ENCODE measurements at regions not wholly inside any gene's neighbourhood (a gene's known extent, or its start where the extent isn't known, plus 50 kb on each side); places are given as distances from the start of the nearest gene placed in this dataset.

DNA sequence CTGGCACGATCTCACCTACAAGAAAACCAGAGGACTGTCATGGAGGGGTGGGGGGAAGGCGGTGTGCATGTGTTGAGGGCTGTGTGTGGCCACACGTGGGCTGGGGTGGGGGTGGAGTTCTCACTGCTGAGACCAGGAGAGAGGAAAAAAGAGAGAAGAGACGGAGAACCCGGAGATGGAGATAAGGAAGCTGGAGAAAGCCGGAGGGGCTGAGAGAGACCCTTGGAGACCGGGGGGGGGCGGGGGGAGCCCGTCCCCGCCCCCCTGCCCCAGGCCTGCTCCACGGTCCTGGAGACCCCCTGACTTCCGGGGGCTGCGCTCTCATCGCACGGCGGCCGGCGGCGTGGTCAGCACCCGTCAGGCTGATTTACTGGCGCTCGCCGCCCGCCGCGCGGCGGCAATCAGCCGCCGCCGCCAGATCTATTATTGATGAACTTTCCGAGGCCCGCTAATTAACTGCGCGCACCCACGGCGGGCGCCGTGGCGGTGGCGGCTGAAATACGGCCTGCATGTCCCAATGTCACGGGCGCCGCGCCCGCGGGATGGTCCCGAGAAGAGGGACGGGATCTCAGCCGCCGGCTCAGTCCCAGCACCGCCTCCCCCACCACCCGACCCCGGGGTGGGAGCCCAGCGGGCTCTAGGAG, 187.4 kb downstream of the MN1 start:
- DNase-seq: no peak

DNA sequence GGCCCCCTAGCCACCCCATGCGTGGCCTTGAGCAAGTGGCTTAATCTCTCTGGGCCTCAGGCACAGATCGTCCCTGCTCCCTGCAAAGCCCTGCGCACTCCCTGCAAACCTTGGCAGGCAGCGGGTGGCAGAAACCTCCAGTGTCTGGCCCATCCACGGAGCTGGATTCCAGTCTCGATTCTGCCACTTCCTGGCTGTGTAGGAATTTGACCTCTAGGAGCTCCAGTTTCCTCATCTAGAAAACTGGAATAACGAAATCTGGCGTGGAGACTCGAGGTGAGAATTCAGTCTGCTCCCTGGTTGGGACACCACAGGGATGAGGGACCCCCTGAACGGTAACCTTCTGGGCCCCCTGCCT, 186.9 kb downstream of the MN1 start:
- no peak for DNase-seq

DNA sequence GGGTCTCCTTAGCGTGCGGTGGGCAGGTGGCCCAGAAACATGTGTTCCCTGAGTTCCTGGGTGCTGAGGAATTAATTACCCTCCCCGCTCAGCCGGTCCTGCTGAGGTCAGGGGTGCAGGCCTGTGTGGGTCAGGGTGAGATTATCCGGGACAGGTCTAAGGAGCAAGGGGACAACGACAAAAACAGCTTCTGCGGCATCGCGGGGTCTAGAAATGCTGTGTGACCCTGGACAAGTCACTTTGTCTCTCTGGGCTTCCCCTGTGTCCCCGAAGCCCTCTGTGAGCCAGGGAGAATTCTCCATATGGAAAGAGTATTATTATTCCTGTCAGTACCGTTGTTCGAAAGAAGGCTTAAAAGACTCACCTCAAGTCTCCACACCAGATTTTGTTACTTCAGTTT, 186.1 kb downstream of the MN1 start:
- DNase-seq: no peak

DNA sequence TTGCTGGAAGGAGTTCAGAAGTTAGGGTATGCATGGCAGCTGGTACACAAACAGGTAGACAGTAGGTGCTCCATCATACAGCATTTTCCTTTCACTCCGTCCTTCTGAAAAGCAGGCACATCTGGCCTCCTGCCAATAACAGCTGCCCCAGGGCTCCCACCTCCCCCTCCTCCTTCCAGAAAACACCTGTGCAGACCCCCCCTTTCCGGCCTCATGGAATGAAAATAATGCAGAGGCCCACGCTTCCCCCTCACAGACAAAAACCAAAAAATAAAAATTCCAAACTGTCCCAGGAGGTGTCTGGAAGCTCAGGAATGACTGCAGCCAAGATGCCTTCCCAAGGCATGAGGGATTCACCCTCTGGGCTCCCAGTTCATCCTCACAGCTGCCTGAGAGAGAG, 185.5 kb downstream of the MN1 start:
- no peak for DNase-seq

DNA sequence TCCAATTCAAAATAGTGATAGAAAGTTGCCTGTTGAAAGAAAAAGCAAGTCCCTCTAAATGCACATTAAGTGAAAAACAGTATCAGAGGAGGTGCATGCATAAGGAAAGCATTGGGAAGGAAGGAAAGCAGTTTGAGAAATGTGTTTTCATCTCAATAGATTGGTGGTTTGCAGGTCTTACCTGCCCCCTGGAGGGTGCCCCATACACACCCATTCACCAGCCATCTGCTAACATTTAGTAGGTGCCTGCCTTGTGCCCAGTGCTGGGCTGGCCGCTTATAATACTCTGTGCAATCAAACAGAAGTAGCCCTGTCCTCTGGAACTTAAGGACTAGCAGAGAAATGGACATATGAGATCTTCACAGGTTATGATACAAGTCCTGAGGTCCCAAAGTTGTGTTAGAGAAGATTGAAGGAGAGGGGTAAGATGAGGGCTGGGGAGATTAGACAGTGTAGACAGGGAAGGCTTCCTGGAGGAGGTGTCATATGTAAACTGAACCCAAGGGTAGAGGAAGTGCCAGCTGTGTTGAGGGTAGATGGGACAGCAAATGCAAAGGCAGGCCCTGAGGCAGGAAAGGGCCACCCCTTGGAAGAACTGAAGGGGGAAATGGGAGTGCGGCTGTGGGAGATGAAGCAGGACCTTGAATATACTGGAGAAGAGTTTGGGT, 184.2 kb downstream of the MN1 start:
- DNase-seq: no peak

DNA sequence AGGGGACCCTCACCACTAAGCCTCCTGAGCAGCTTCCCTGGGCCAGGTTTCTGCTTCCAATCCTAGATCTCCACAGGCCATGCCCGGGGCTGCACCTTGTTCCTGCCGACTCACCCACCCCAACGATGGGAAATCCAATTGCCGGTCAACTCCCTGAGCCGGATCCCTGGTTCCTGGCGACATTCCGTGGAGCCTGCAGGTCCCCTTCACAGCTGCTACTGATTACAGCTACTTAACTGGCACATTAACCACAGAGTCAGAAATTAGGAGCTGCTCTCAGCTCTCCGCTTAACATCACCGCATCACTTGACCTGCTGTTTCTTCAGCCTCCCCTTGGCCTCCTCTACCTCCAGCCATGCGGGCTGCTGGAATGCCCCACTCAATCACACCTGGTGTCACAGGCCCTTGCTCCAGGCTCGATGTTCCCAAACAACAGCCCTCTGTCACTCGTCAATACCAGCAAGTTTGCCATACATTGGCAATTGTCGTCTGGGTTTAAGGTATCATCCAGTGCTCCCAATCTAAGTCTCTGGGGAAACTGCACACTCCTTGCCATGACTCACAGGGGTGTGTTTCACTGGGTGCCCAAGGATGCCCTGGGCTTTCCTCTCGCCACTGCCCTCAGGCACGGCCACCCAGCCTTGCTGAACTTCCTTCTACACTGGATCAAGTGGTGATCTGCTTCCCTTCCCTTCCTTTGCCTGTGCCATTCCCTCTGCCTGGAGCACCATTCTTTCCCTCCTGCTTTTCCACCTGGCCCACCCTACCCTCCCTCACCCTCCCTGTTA, 181.0 kb downstream of the MN1 start:
- DNase-seq: no peak

DNA sequence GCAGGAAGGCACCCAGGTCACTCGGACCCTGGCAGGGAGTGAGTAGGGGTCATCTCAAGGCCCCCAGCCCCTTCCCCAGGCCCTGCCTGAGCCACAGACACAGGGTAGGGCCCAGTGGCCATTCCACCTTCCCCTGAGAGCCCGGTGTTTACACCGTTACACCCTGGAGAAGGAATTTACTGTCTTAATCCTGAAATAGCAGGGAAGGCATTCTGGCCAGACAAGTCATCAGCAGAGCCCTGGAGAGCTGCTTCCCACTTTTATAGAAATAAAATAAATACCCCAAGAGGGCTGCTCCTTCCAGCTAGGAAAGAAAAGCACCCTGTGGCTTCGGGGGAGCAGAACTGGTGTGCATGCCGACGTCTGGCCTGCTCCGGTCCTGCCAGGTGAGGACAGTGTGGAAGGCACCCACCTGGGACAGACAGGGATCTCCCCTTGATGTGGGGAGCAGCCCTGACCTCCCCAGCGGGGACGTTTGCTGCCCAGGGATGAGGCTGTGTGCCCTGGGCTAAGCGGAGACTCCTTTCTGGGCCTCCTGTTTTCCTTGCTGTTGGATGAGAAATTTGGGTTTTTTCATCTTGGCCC, 180.0 kb downstream of the MN1 start:
- DNase-seq: no peak

DNA sequence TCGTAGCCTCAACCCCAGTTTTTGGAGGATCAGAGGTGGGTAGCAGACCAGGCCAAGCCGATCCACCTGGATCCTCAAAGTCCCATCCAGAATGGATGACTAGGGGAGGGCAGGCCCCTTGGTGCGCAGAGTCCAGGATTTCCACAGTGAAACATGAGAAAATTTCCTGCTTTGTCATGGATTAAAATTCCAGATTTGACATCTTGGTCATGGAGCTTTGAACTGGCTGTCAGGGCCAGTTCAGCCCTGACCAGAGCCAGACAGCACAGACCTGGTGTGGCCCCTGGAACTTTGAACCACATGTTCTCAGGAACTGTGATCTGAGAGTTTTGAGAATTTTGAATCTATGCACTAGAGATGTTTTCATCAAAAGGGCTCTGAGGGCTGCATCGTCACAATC, 177.5 kb downstream of the MN1 start:
- no peak for DNase-seq

DNA sequence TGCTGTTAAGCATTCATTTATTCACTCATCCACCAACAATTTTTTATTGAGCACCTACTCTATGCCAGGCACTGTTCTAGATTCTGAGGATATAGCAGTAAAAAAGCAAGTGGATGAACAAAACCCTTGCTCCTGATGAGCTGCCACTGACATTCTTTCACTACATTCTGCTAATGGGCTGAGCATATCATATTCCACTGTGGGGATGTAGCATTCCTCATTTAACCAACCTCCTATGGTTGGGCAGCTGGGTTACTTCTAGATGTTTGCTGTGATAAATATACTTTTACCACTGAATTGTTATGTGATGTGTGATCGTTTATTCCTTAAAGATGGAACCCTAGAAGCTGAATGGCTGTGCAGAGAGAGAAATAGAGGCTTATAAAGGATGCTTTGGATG, 176.9 kb downstream of the MN1 start:
- no peak for DNase-seq

DNA sequence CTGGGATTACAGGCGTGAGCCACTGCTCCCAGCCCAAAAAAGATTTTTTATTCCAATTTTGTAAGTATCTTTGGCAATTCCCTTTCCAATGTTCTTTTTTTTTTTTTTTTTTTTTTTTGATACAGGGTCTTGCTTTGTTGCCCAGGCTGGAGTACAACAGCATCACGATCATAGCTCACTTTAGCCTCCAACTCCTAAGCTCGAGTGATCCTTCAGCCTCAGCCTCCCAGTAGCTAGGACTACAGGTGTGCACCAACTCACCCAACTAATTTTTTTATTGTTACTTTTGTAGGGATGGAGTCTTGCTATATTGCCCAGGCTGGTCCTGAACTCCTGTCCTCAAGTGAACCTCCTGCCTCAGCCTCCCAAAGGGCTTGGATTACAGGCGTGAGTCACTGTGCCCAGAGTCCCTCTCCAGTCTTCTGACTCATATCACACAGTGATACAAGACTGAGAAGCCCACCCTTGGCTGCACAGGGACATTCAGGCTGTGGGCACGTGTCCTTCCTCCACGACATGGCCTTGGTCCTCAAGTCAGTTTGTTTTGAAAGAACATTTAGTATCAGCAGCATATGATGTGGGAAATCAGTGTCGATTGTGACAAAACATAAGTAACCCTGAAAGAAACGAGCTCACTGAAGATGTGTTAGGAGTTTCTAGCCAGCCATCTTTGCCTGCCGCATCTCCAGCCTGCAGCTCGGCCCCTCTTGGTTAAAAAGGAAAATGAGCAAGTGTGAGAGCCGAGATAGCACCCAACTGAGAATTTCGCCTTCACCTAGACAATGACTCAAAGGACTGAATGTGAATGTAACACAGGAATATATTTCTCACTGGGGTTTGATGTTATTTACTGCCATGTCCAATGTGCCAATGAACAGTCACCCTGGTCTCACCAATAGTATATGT, 175.5 kb downstream of the MN1 start:
- DNase-seq: no peak

DNA sequence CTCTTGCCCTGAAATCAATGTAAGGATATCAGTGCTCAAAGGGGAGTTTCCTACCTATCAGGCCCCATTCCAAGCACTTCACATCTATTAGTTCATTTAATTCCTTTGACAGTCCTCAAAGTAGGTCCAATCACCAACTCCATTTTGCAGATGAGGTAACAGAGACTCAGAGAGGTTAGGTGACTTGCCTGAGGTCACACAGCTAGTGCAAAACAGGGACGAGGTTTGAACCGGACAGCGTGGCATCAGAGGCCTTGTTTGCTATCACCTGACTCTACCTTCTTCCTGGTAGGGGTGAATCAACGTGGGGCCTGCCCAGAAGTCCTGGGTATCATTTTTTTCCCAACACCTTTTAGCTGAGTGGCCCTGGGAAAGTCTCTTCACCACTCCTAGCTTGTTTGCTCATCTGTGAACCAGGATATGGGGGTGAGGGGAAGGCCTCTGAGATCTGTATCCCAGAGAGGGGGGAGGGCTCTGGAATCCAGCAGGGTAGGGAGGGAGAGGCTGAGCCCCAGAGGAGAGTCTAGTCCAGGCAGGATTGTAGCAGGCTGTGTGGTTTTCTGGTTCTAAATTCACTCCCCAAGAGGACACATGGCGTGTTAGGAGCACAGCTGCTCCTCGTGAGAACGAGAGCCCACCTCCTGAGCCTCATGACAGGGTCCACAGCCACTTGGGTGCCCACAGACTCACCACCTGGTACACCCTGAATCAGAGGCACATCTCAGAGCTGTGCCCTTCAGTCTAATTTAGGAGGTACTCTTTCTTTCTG, 174.7 kb downstream of the MN1 start:
- no peak for DNase-seq

DNA sequence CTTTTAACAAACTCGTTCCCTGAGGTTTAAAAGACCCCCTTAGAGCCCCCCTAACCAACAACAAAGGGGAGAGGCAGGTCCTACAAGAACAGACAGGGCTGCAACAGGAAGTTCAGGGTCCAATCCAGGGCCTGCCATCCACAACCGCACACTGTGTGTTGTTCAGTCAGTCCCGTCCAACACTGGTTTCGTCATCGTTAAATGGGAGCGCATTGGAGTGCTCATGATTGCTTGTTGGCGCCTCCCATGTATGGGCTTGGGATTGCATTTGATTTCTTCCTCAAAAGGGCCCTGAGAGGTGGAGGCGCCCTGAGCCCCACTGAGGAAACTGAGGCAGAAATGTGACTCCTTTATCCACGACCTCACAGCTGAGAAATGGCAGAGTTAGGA, 174.1 kb downstream of the MN1 start:
- no peak for DNase-seq

DNA sequence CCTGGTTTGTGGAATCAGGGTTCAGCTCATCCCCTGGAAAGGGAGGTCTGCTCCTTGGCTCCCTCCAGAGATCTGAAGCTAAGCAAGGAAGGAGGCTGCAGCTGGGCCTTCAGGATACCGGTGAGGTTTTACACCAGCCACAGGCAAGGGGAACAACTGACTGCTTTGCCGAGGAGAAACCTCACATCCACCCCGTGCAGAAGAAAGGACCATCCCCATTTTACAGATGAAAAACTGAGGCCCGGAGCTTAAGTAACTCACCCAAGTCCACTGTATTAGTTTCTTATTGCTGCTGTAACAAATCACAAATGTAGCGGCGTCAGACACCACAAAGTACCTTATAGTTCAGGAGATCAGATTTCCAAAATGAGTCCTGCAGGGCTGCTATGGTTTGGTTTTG, 173.7 kb downstream of the MN1 start:
- DNase-seq: no peak

DNA sequence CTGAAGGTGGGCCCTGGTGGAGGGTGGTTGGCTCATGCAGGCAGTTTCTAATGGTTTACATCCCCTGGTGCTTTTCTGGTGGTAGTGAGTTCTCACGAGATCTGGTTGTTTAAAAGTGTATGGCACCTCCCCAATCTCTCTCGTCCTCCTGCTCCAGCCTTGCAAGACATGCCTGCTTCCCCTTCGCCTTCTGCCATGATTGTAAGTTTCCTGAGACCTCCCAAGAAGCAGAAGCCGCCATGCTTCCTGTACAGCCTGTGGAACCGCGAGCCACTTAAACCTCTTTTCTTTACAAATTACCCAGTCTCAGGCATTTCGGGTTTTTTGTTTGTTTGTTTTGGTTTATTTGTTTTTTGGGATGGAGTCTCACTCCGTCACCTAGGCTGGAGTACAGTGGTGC, 173.2 kb downstream of the MN1 start:
- DNase-seq: no peak

DNA sequence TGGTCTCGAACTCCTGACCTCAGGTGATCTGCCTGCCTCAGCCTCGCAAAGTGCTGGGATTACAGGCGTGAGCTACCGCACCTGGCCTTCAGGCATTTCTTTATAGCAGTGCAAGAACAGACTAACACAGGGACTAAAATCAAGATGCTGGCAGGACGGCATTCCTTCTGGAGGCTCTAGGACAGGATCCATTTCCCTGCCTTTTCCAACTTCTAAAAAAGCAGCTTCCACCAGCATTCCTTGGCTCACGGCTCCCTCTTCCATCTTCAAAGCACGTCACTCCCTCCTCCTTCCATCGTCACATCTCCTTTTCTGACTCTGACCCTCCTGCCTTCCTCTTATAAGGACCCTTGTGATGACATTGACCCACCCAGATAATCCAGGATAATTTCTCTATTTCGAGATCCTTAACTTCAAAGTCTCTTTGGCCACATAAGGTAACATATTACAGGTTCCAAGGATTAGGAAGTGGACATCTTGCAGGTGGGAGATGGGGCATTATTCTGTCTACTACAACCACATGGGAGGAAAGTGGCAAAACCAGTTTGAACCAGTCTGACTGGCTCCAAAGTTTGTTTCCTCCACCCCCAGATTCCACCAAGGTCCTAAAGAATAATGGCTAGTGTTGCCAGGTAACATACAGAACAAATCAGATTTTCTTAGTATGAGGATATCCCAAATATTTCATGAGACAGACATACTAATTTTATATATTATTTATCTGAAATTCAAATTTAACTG, 172.5 kb downstream of the MN1 start:
- no peak for DNase-seq

DNA sequence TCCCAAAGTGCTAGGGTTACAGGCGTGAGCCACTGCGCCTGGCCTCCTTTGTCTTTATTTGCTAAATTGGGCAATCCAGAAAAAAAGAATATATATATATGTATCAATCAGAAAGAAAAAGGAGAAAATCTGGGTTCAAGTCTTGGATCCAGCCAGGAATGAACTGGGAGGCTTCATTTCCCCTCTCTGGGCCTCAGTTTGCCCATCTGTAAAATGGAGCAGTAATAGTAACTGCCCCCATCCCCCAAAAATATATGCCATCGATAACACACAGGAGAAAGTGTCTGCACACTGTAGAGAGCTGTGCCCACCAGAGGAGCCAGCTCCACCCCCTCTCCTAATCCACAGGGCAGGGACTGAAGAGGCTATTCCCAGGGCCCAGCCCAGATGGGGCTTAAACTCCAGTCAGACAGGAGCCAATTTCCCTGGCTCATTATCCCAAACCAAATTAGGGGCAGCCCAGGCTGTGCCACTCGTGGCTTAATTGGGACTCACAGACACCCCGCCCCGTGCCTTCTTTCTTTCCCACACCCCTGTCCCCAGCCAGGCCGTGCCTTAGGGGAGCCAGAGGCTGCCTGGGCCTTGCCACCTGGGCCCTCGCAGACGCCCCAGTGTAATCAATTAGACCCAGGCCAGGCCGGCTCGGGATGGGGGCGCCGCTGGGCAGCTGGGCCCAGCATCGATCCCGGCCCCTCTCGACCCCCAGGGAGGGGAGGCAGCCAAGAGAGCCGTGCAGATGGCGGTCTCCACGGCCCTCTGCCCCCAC, 171.5 kb downstream of the MN1 start:
- DNase-seq: no peak

DNA sequence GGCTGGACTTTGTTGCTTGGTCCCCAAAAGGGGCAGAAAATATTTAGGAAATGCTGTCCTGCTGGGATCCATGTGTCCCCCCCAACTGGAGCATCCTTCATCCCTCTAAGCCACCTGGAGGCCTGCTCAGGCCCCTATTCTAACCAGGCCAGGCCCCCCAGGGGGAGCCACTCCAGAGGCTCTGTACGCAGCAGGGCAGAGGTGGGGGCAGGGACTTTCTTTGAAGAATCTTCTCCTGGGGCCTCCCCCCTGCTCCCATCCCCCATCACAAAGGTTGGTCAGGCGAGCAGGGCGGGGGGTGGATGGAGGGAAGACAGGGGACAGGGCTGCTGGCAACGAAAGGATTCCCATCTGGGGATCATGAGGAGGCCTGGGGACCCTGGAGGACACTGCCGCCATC, 170.8 kb downstream of the MN1 start:
- DNase-seq: no peak

DNA sequence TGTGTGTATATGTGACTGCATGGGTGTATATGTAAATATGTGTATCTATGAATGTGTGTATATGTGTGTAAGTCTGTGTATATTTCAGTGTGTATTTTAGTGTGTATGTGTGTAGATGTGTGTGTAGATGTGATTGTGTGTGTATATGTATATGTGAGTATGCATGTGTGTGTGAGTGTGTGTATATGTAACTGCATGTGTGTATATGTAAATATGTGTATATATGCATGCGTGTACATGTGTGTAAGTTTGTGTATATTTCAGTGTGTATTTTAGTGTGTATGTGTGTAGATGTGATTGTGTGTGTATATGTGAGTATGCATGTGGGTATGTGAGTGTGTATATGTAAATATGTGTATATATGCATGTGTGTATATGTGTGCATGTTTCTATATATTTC, 169.9 kb downstream of the MN1 start:
- no peak for DNase-seq

DNA sequence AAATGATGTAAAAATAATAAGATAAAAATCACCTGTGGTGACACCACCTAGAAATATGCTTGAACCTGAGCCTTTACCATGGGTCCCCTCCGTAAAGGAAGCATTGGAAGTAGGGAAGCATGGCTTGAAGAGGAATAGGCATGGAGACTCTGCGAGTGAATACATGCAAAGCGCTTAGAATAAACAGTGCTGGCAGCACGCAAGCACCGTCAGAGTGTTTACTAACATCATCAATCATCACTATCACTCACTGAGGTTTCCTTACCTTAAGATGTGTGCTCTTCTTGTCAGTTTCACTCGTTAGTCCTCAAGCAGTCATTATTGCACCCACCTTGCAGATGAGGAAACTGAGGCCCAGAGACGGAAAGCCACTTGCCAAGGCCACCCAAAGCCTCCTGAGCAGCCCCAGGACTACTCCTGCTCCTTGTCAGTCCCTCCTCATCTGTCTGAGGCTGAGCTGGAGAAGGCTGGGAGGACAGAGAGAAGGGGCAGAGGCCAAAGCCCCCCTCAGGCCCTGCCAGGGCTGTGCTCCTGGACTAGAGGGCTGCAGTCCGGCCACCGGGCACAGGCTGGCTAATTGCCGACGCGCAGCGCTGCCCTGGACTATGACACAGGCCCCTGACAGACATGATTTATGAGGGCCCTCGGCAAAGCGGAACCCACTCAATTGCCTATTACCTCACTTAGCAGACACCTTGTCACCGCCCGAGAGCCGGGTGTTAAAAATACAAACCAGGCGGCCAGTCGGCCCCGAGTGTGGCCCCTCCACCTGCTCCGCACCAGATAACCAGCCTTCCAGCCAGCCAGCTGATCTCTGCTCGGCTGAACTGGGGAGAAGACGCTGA, 168.9 kb downstream of the MN1 start:
- no peak for DNase-seq
